ENCODE measurements at regions not wholly inside any gene's neighbourhood (a gene's known extent, or its start where the extent isn't known, plus 50 kb on each side); places are given as distances from the start of the nearest gene placed in this dataset.

GRCh38 chr6:170456886-170457698 lies 96.0 kb downstream of the PSMB1 start:
- WGBS (ENCODE audit: insufficient coverage, low coverage, missing lambda C conversion rate): 1% methylated on average over 11 of the region's 11 CpGs
- ChIA-PET CTCF (ENCODE audit: low intra/inter-chr PET ratio) (no interaction called here), POLR2A (no interaction called here)
- no peaks in the 10 kb centered on the region for H3K9me1 ChIP-seq (ENCODE audit: control insufficient read depth, insufficient read depth, low read length)
- H3K9me3 ChIP-seq (replicated peaks; ENCODE audit: control insufficient read depth, insufficient read depth, low read depth, low read length): peaks cover 3% of the 10 kb centered on the region
- DNase-seq (ENCODE audit: extremely low read depth in 1 of 4, low spot score in 3 of 4) (no peak), FAIRE-seq (no peak), ATAC-seq (no peak)
- no peaks in the 10 kb centered on the region for H3K79me2 ChIP-seq (ENCODE audit: control insufficient read depth, insufficient read depth, low read length)
- H3K27me3 ChIP-seq (ENCODE audit: control insufficient read depth in 2 of 2, insufficient read depth in 2 of 2, low read length in 2 of 2): peaks cover 53 to 76% of the 10 kb centered on the region in 2 experiments
- in situ Hi-C loops (cut with MboI) (no loop called here), intact Hi-C loops (cut with micrococcal nuclease) (no loop called here)
- H3K27ac ChIP-seq (ENCODE audit: extremely low read depth, low read depth, low read length): no peak overlapping the region
- H2AFZ ChIP-seq (ENCODE audit: low read depth, low read length): no peak overlapping the region
- peaks cover 4% of the 10 kb centered on the region; the same call in 1 of the 2 replicates for H4K20me1 ChIP-seq (replicated peaks; ENCODE audit: control insufficient read depth, insufficient read depth, low read length)
- no peak overlapping the region; a peak in 1 of 4 replicates for H3K9ac ChIP-seq (ENCODE audit: insufficient read depth in 1 of 2, low read depth in 2 of 2, low read length in 2 of 2)
- peaks cover 0 to 9% of the 10 kb centered on the region in 2 experiments; a peak in 1 of 5 replicates for H3K4me1 ChIP-seq (replicated peaks in 1 of 2; ENCODE audit: control insufficient read depth in 2 of 2, insufficient read depth in 2 of 2, low read length in 2 of 2)
- no peak overlapping the region for H3K4me3 ChIP-seq
- no peak overlapping the region for H3K4me2 ChIP-seq (ENCODE audit: insufficient read depth, low read length)
- no TSS peak for BruUV-seq (replicated peaks)
- H3K36me3 ChIP-seq (ENCODE audit: control insufficient read depth, insufficient read depth, low read length): no peaks in the 10 kb centered on the region
- TF ChIP-seq, protein P1, sequence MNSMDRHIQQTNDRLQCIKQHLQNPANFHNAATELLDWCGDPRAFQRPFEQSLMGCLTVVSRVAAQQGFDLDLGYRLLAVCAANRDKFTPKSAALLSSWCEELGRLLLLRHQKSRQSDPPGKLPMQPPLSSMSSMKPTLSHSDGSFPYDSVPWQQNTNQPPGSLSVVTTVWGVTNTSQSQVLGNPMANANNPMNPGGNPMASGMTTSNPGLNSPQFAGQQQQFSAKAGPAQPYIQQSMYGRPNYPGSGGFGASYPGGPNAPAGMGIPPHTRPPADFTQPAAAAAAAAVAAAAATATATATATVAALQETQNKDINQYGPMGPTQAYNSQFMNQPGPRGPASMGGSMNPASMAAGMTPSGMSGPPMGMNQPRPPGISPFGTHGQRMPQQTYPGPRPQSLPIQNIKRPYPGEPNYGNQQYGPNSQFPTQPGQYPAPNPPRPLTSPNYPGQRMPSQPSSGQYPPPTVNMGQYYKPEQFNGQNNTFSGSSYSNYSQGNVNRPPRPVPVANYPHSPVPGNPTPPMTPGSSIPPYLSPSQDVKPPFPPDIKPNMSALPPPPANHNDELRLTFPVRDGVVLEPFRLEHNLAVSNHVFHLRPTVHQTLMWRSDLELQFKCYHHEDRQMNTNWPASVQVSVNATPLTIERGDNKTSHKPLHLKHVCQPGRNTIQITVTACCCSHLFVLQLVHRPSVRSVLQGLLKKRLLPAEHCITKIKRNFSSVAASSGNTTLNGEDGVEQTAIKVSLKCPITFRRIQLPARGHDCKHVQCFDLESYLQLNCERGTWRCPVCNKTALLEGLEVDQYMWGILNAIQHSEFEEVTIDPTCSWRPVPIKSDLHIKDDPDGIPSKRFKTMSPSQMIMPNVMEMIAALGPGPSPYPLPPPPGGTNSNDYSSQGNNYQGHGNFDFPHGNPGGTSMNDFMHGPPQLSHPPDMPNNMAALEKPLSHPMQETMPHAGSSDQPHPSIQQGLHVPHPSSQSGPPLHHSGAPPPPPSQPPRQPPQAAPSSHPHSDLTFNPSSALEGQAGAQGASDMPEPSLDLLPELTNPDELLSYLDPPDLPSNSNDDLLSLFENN (IDR thresholded peaks at IDR 0.05; ENCODE audit: low read depth in 2 of 2, low read length in 2 of 2): no peak
- TF ChIP-seq NUFIP1 (IDR thresholded peaks at IDR 0.05; ENCODE audit: partially characterized antibody): no peak
- TF ChIP-seq HOXB6 (CRISPR knock-in tag; IDR thresholded peaks at IDR 0.05; ENCODE audit: borderline replicate concordance): no peak
- TF ChIP-seq FUS (optimal IDR thresholded peaks at IDR 0.05; ENCODE audit: low read depth, low read length): no peak
- TF ChIP-seq HNRNPH1 (optimal IDR thresholded peaks at IDR 0.05; ENCODE audit: low read depth, low read length): no peak
- no peak for TF ChIP-seq ZBTB1 (CRISPR knock-in tag; IDR thresholded peaks at IDR 0.05; ENCODE audit: borderline replicate concordance, low read depth)
- no peak for TF ChIP-seq CEBPG (CRISPR knock-in tag; IDR thresholded peaks at IDR 0.05)
- no peak for TF ChIP-seq CEBPG (tag; conservative IDR thresholded peaks at IDR 0.05 in 1 of 2, IDR thresholded peaks at IDR 0.05 in 1 of 2)
- TF ChIP-seq RBM22 (IDR thresholded peaks at IDR 0.05; ENCODE audit: low read depth, low read length, poor library complexity, severe bottlenecking): no peak
- TF ChIP-seq ZNF143 (CRISPR knock-in tag; IDR thresholded peaks at IDR 0.05): no peak
- TF ChIP-seq, protein P2, sequence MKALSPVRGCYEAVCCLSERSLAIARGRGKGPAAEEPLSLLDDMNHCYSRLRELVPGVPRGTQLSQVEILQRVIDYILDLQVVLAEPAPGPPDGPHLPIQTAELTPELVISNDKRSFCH (CRISPR knock-in tag; IDR thresholded peaks at IDR 0.05): no peak
- TF ChIP-seq, protein P2 (tag; IDR thresholded peaks at IDR 0.05): no peak
- TF ChIP-seq ZNF785 (CRISPR knock-in tag; IDR thresholded peaks at IDR 0.05): no peak
- no peak for TF ChIP-seq SMARCA5 (IDR thresholded peaks at IDR 0.05)
- no peak for TF ChIP-seq MXD1 (CRISPR knock-in tag; IDR thresholded peaks at IDR 0.05; ENCODE audit: borderline replicate concordance, poor library complexity, severe bottlenecking)
- TF ChIP-seq DIDO1 (tag; IDR thresholded peaks at IDR 0.05; ENCODE audit: low read depth): no peak
